Keratinocyte (primary cell): ENCODE measurements at regions not wholly inside any gene's neighbourhood (a gene's known extent, or its start where the extent isn't known, plus 50 kb on each side); places are given as distances from the start of the nearest gene placed in this dataset.

Source experiments
- DNase-seq: peaks from one replicate; pipeline ENCODE4 v3.0.0-alpha.2; 2011; ENCODE audit warnings: low read depth, missing footprints, low spot score
- FAIRE-seq: peaks from 2 replicates; lab custom pipeline; 2011; peaks lifted over from hg19 to GRCh38; lab: Jason Lieb, UNC
- H2AFZ ChIP-seq: 2 replicates; pipeline ENCODE4 v1.6.0; 2012; ENCODE audit warnings: low read length, control low read depth, inconsistent platforms; ENCODE audit not compliant: control insufficient read depth
- H3K27ac ChIP-seq: 2 replicates; pipeline ENCODE4 v1.5.1; 2011; ENCODE audit warnings: low read length; ENCODE audit not compliant: control insufficient read depth, insufficient read depth
- H3K27me3 ChIP-seq: 3 replicates; pipeline ENCODE4 v1.6.0; 2011; ENCODE audit warnings: low read length; ENCODE audit not compliant: control insufficient read depth, insufficient read depth; ENCODE audit errors: extremely low read depth
- H3K36me3 ChIP-seq, 2 experiments: 2 replicates in 1 of 2; 3 replicates in 1 of 2; pipeline ENCODE4 v1.5.1; 2011; ENCODE audit warnings: low read length in 2 of 2, mild to moderate bottlenecking in 1 of 2; ENCODE audit not compliant: control insufficient read depth in 2 of 2, insufficient read depth in 2 of 2; ENCODE audit errors: extremely low read depth in 1 of 2
- H3K4me1 ChIP-seq: 3 replicates; pipeline ENCODE4 v1.5.1; 2011; ENCODE audit warnings: low read length; ENCODE audit not compliant: control insufficient read depth, insufficient read depth; ENCODE audit errors: extremely low read depth
- H3K4me2 ChIP-seq: 3 replicates; pipeline ENCODE4 v1.6.0; 2011; ENCODE audit warnings: low read depth, low read length; ENCODE audit not compliant: control insufficient read depth, insufficient read depth; ENCODE audit errors: extremely low read depth
- H3K4me3 ChIP-seq, 3 experiments: fragments of 200-600 bp in 1 of 3; sonication (generic) in 1 of 3; 2 replicates in 2 of 3; 3 replicates in 1 of 3; pipeline ENCODE4 v1.5.1; 2011 to 2016; ENCODE audit warnings: low read length in 3 of 3, mild to moderate bottlenecking in 3 of 3, control low read depth in 2 of 3, inconsistent platforms in 1 of 3, low read depth in 1 of 3, mixed read lengths in 1 of 3, mixed run types in 1 of 3, moderate library complexity in 1 of 3; ENCODE audit not compliant: control insufficient read depth in 2 of 3, insufficient read depth in 2 of 3; ENCODE audit errors: extremely low read depth in 1 of 3
- H3K79me2 ChIP-seq: 2 replicates; pipeline ENCODE4 v1.6.0; 2012; ENCODE audit warnings: low read length; ENCODE audit not compliant: control insufficient read depth, insufficient read depth
- H3K9ac ChIP-seq: 3 replicates; pipeline ENCODE4 v1.6.0; 2011; ENCODE audit warnings: low read length; ENCODE audit not compliant: control insufficient read depth, insufficient read depth; ENCODE audit errors: extremely low read depth
- H3K9me1 ChIP-seq: 3 replicates; pipeline ENCODE4 v1.6.0; 2011; ENCODE audit warnings: low read length; ENCODE audit not compliant: control insufficient read depth, insufficient read depth; ENCODE audit errors: extremely low read depth
- H3K9me3 ChIP-seq: 2 replicates; pipeline ENCODE4 v1.5.1; 2012; ENCODE audit warnings: low read depth, low read length; ENCODE audit not compliant: control insufficient read depth
- H4K20me1 ChIP-seq: 3 replicates; pipeline ENCODE4 v1.6.0; 2011; ENCODE audit warnings: low read length; ENCODE audit not compliant: control insufficient read depth, insufficient read depth; ENCODE audit errors: extremely low read depth
- CTCF ChIP-seq, 3 experiments: IDR thresholded peaks in 1 of 3; conservative IDR thresholded peaks in 1 of 3; optimal IDR thresholded peaks in 1 of 3; 2 replicates in 2 of 3; 3 replicates in 1 of 3; pipeline versions ENCODE3 to v1.5.1; 2011; ENCODE audit warnings: low read length in 3 of 3, mild to moderate bottlenecking in 3 of 3, moderate library complexity in 2 of 3, control low read depth in 1 of 3, inconsistent platforms in 1 of 3; ENCODE audit not compliant: insufficient read depth in 2 of 3; ENCODE audit errors: extremely low read depth in 1 of 3
- EZH2 ChIP-seq: IDR thresholded peaks from one replicate; pipeline ENCODE4 v1.6.1; 2012; ENCODE audit warnings: inconsistent platforms, mild to moderate bottlenecking, low read length, moderate library complexity
- dilution Hi-C: fragments of 300-500 bp; cut with MboI; formaldehyde crosslinking; loops from one replicate; pipeline ENCODE4 v1.7.0; 2020; ENCODE audit warnings: low sequenced_read_pairs; ENCODE audit not compliant: extremely low pct_ligation_motif_present

DNA sequence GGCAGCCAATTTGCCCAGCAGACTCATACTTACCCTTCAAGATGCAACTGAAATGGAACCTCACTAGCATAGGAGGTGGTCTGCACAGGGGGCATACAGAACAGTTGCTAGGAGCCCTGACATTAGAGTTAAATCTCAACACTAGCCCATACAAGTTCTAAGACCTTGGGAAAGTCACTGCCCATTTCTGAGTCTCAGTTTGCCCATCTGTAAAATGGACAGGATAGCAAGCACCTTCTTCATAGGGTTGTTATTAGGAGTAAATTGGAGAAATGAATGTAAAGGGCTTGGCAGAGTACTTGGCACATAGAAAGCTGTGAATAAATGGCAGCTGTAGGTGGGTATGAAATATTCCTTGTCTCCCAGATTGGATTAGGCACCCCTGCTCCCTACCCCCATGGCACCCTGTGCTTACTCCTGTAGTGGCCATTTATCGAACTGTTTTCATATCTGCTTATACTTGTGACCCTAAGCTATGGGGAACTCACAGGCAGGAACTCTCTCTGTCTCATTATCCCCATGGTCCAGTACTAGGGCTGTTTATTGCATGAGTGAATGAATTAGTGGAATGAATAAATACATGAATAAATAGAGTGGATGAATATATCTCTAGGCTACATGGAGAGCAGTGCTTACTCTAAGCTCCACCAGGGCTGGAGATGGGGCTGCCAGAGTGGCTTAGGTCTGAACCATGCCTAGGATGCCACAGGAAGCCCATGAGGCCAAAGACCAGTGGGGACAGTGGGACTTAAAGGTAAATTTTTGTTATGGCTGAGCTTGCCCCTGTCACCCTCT, 152.6 kb downstream of the PLPP3 start:
- Histone ChIP-seq H2AFZ (no peak overlapping the region), H3K4me3 (no peak overlapping the region), H3K9me3 (no peaks in the 10 kb centered on the region), H3K27me3 (no peaks in the 10 kb centered on the region), H4K20me1 (no peaks in the 10 kb centered on the region), H3K4me2 (no peak overlapping the region), H3K27ac (no peak overlapping the region), H3K9ac (no peak overlapping the region), H3K4me1 (no peaks in the 10 kb centered on the region), H3K79me2 (no peaks in the 10 kb centered on the region), H3K36me3 (no peaks in the 10 kb centered on the region), H3K9me1 (no peaks in the 10 kb centered on the region)
- DNase-seq (no peak), FAIRE-seq (no peak)
- no peak for TF ChIP-seq EZH2
- no peak for TF ChIP-seq CTCF (optimal IDR thresholded peaks at IDR 0.05 in 1 of 3, IDR thresholded peaks at IDR 0.05 in 1 of 3, conservative IDR thresholded peaks at IDR 0.05 in 1 of 3; ENCODE audit: extremely low read depth in 1 of 3, insufficient read depth in 2 of 3, low read length in 3 of 3)
- dilution Hi-C loops: no loop called here

DNA sequence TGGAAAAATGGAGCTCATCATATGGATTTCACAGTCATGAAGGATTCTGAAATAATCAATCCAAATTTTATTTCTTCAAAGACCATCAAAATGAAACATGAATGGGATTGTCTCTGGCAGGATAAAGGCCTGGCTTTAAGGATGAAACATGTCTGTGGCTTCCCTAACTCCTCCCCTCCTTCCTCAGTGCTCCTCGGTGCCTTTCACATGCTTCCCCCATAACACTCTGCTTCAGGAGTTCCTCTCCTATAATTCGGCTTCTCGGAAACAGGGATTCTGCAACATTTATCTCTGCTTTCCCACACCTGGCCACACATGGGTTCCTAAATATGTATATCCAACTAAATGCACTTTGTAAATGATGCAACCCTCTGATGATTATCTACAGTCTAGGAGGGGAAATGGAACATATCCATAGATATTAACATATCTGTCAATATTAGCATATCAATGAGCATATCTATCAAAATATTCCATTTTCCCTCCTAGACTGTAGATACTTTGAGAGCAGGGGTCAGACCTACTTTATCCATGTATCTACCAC, 153.8 kb downstream of the PLPP3 start:
- dilution Hi-C loops: no loop called here
- Histone ChIP-seq H3K4me3 (no peak overlapping the region), H3K9me3 (no peaks in the 10 kb centered on the region), H3K27me3 (no peaks in the 10 kb centered on the region), H3K9me1 (no peaks in the 10 kb centered on the region), H3K4me1 (no peaks in the 10 kb centered on the region), H2AFZ (no peak overlapping the region), H3K27ac (no peak overlapping the region), H3K4me2 (no peak overlapping the region), H3K9ac (no peak overlapping the region), H4K20me1 (no peaks in the 10 kb centered on the region), H3K36me3 (no peaks in the 10 kb centered on the region), H3K79me2 (no peaks in the 10 kb centered on the region)
- TF ChIP-seq EZH2 (no peak), CTCF (optimal IDR thresholded peaks at IDR 0.05 in 1 of 3, IDR thresholded peaks at IDR 0.05 in 1 of 3, conservative IDR thresholded peaks at IDR 0.05 in 1 of 3; ENCODE audit: extremely low read depth in 1 of 3, insufficient read depth in 2 of 3, low read length in 3 of 3) (no peak)
- DNase-seq: no peak
- no peak for FAIRE-seq
